GM12891 (cell line): ENCODE measurements at regions not wholly inside any gene's neighbourhood (a gene's known extent, or its start where the extent isn't known, plus 50 kb on each side); places are given as distances from the start of the nearest gene placed in this dataset.

ENCODE experiments used
- POLR2A ChIP-seq: IDR thresholded peaks from 2 replicates; pipeline ENCODE4 v1.6.1; 2011; ENCODE audit warnings: low read depth, low read length, control low read depth
- POLR2AphosphoS5 ChIP-seq: IDR thresholded peaks from 2 replicates; pipeline ENCODE4 v1.6.1; 2011; ENCODE audit warnings: low read depth, low read length, control low read depth

GRCh38 chr11:70503468-70504221, 105.3 kb downstream of the CTTN start:
- TF ChIP-seq POLR2AphosphoS5 (no peak), POLR2A (no peak)
